GM12874 (cell line): ENCODE measurements at regions not wholly inside any gene's neighbourhood (a gene's known extent, or its start where the extent isn't known, plus 50 kb on each side); places are given as distances from the start of the nearest gene placed in this dataset.

Experiments used
- TF ChIP-seq, protein P1 (sequence below): IDR thresholded peaks from 2 replicates; pipeline ENCODE4 v1.5.1; 2011; ENCODE audit warnings: low read depth, mild to moderate bottlenecking, control low read depth, low read length, moderate library complexity; ENCODE audit not compliant: insufficient read depth

DNA sequence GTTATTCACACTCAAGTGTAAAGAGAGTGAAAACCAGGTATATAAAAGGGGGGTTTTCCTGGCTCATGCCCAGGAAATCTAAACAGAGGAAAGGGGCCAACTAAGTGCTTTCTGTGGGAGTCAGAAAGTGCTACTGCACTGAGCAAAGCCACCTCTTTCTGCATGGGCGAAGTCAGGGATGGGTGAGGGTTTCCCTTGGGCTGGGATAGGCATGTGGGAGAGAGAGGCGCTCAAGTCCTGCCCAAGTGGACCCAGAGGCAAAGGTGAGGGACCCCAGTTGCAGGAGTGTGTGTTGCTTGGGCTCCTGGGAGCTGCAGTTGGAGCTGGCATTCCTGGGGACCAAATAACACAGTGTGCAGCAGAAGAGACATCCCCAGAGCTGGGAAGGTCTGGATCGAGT, 65.9 kb downstream of the PRR15 start:
- TF ChIP-seq, protein P1, sequence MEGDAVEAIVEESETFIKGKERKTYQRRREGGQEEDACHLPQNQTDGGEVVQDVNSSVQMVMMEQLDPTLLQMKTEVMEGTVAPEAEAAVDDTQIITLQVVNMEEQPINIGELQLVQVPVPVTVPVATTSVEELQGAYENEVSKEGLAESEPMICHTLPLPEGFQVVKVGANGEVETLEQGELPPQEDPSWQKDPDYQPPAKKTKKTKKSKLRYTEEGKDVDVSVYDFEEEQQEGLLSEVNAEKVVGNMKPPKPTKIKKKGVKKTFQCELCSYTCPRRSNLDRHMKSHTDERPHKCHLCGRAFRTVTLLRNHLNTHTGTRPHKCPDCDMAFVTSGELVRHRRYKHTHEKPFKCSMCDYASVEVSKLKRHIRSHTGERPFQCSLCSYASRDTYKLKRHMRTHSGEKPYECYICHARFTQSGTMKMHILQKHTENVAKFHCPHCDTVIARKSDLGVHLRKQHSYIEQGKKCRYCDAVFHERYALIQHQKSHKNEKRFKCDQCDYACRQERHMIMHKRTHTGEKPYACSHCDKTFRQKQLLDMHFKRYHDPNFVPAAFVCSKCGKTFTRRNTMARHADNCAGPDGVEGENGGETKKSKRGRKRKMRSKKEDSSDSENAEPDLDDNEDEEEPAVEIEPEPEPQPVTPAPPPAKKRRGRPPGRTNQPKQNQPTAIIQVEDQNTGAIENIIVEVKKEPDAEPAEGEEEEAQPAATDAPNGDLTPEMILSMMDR = no peak

DNA sequence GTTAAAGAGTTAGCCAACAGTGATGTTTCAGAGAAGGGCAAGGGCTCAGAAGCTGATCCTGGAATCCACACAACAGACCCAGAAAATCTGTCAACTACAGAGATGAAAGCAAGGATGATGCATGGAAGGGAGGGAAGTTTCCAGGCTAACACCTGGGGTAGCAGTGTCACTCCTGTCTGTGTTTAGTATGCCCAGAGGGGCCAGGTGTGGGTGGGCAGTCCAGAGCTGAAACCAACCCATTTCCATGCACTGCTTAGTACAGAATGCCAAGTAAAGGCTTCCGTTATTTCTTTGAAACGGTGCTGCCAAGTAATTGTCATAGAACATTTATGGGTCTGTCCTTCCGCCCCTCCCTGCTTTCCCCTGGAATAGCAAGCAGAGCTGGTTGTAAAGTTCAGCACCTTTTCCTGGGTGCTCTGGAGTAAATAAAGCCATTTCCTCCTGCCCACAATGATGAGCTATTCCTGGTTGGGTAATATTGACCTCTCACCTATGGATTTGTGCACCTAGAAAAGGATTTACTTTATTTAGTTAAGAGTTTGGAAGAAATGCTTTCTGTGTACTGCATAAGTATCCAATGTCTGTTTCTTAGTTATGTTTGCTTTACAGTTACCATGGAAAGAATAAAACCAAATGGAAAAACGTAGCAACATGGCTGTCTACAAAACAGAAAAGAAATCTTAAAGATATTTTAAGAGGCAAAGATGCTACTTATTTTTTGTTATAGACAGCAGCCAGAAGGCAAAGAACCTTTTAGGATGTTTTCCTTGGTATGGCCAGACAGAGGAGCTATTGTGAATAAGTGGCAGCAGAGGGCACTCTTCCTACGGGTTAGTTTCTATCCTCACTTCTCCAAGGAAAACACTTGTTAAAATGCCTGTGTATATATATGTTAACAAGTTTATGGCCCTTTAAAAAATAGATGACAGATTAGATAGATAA, 71.7 kb downstream of the PRR15 start:
- TF ChIP-seq, protein P1 = 0 out of 2 replicates have a peak, but pooled peaks have one; percentile 4

DNA sequence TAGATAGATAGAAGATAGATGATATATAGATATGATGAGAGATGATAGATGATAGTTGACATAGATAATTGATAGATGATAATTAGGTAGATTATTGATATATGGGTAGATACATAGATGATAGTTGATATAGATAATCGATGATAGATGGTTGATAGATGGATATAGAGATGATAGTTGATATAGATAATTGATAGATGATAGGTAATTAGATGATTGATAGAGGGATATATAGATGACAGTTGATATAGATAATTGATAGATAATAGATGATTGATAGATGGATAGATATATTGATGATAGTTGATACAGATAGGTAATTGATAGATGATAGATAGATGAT, 72.3 kb downstream of the PRR15 start:
- TF ChIP-seq, protein P1 = no peak

- TF ChIP-seq, protein P1 = no peak
These were observed 73.7 kb downstream of the PRR15 start for GRCh38 chr7:29637374-29637773.

DNA sequence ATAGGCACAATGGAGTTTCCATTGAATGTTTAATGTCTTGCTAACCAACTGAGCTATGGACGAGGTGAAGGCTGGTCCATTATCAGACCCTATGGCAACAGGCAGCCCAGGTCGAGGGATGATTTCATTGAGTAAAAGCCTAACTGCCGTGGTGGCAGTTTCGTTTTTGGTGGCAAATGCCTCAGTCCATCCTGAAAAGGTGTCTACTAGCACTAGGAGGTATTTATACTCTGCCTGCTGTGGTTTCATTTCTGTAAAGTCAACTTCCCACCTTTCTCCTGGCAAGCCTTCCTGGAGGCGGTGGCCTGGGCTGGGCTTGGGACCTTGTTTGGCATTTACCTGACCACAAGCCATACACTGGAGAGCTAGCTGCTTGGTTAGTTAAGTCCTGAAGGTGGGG, 75.8 kb downstream of the PRR15 start:
- TF ChIP-seq, protein P1 = no peak

- TF ChIP-seq, protein P1 = no peak
These were observed 76.4 kb downstream of the PRR15 start for GRCh38 chr7:29639886-29640595.

DNA sequence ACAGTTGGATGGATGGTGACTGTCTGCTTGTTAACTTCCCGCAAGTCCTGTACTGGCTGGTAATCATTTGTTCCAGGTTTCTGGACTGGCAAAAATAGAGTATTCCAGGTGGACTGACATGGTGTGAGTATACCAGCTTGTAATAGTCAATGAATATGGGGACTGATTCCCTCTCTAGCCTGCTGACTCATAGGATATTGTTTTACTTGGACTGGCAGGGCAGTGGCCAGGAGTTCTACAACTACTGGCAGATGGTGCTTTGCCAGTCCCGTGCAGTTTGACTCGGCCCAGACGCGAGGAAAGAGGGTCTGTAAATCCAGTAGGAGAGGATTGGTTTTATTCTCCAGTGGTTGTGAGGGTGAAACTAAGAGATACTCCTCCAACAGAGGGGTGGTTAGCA, 78.0 kb downstream of the PRR15 start:
- TF ChIP-seq, protein P1 = no peak
